ENCODE measurements at regions not wholly inside any gene's neighbourhood (a gene's known extent, or its start where the extent isn't known, plus 50 kb on each side); places are given as distances from the start of the nearest gene placed in this dataset.

- Histone ChIP-seq H3K36me3 (ENCODE audit: control insufficient read depth, insufficient read depth, low read length) (no peaks in the 10 kb centered on the region), H3K27me3 (ENCODE audit: control insufficient read depth, insufficient read depth, low read length) (no peaks in the 10 kb centered on the region), H3K4me3 (ENCODE audit: low read depth, low read length) (no peak overlapping the region)
- no peak for TF ChIP-seq CTCF (IDR thresholded peaks at IDR 0.05; ENCODE audit: insufficient read depth, low read length, poor library complexity, severe bottlenecking)
- DNase-seq (ENCODE audit: low read depth), result no peak
Observed at GRCh38 chr5:39523821-39524220, 99.0 kb upstream of the DAB2 start.

DNA sequence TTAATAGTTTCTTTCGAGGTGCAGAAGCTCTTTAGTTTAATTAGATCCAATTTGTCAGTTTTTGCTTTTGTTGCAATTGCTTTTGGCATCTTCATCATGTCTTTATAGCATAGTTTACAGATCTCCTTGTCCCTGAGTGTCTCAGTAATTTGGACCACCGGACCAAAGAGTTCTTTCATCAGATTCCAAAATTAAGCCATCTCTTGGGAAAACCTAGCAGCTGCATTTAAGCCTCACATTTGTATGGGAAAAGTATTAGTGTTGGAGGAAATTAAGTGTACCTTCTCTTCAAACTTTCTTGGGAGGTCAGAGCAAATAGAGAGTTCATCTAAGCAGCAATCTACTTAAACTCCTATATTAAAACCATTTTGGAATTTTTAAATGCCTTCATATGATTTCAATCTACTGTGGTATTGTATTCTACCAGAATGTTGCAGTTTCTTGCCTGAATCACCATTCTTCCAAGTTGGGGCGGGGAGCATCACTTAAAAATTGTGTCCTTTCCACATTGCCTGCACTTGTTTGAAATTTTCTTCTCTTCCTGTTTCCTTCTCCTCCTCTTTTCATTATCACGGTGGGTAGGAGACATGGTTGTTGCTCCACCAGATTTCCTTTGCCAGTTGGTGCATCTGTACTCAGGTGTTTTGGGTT lies 97.3 kb upstream of the DAB2 start:
- no peak for TF ChIP-seq CTCF (IDR thresholded peaks at IDR 0.05; ENCODE audit: insufficient read depth, low read length, poor library complexity, severe bottlenecking)
- Histone ChIP-seq H3K36me3 (ENCODE audit: control insufficient read depth, insufficient read depth, low read length) (no peaks in the 10 kb centered on the region), H3K4me3 (ENCODE audit: low read depth, low read length) (no peak overlapping the region), H3K27me3 (ENCODE audit: control insufficient read depth, insufficient read depth, low read length) (no peaks in the 10 kb centered on the region)
- no peak for DNase-seq (ENCODE audit: low read depth)

- Histone ChIP-seq H3K4me3 (ENCODE audit: low read depth, low read length) (no peak overlapping the region), H3K36me3 (ENCODE audit: control insufficient read depth, insufficient read depth, low read length) (no peaks in the 10 kb centered on the region), H3K27me3 (ENCODE audit: control insufficient read depth, insufficient read depth, low read length) (no peaks in the 10 kb centered on the region)
- no peak for DNase-seq (ENCODE audit: low read depth)
- no peak for TF ChIP-seq CTCF (IDR thresholded peaks at IDR 0.05; ENCODE audit: insufficient read depth, low read length, poor library complexity, severe bottlenecking)
Observed at GRCh38 chr5:39521098-39521860, 96.5 kb upstream of the DAB2 start.

GRCh38 chr5:39520232-39520572 lies 95.4 kb upstream of the DAB2 start:
- no peak for TF ChIP-seq CTCF (IDR thresholded peaks at IDR 0.05; ENCODE audit: insufficient read depth, low read length, poor library complexity, severe bottlenecking)
- Histone ChIP-seq H3K4me3 (ENCODE audit: low read depth, low read length) (no peak overlapping the region), H3K27me3 (ENCODE audit: control insufficient read depth, insufficient read depth, low read length) (no peaks in the 10 kb centered on the region), H3K36me3 (ENCODE audit: control insufficient read depth, insufficient read depth, low read length) (no peaks in the 10 kb centered on the region)
- DNase-seq (ENCODE audit: low read depth), result no peak

DNA sequence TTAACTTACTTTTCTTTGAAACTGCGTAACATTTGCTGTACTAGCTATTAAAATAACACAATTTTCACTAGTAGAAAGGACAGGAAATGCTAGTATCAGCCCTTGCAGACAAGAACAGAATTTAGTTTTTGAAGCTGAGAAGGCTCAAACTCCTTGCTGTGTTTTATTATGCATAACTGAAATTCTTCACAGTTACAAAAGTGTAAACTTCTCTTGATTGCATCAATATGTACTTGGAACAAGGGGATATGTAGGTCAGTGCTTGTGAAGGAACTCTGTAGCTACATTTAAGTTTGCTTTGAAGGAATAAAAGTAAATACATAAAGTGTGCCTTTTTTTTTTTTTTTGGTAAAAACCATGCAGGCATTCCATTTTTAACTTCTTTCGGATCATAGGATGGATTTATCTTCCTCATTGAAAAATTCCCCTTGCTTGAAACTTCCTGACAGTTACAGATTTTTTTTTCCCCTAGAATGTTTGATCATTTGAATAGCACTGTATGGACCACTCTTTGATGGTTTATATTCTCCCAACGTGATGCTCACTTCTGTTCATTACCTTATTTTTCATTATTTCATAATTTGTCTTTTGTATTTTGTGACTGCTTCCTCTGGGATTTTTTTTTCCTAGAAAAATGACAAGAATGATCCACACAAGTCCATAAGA lies 94.9 kb upstream of the DAB2 start:
- DNase-seq (ENCODE audit: low read depth), result no peak
- Histone ChIP-seq H3K36me3 (ENCODE audit: control insufficient read depth, insufficient read depth, low read length) (no peaks in the 10 kb centered on the region), H3K4me3 (ENCODE audit: low read depth, low read length) (no peak overlapping the region), H3K27me3 (ENCODE audit: control insufficient read depth, insufficient read depth, low read length) (no peaks in the 10 kb centered on the region)
- no peak for TF ChIP-seq CTCF (IDR thresholded peaks at IDR 0.05; ENCODE audit: insufficient read depth, low read length, poor library complexity, severe bottlenecking)

Measured in kidney epithelial cell (primary cell).